Cardiac muscle cell (in vitro differentiated cells and primary cell): ENCODE measurements at regions not wholly inside any gene's neighbourhood (a gene's known extent, or its start where the extent isn't known, plus 50 kb on each side); places are given as distances from the start of the nearest gene placed in this dataset.
A peak's percentile ranks its signal among the peaks of the same experiment; 100 is the strongest.

Experiments used
- DNase-seq, 2 donors: peaks; one replicate each; pipeline versions ENCODE4 v3.0.0 to v3.0.0-alpha.2; 2010 to 2017; ENCODE audit warnings: low read depth in 1 of 2, low spot score in 1 of 2
- H3K27ac ChIP-seq: fragments of 200-600 bp; sonication (generic); 2 replicates; pipeline ENCODE4 v1.5.1; 2016
- H3K27me3 ChIP-seq: fragments of 200-600 bp; sonication (generic); 2 replicates; pipeline ENCODE4 v1.6.0; 2016; ENCODE audit warnings: control low read depth
- H3K36me3 ChIP-seq: fragments of 200-600 bp; sonication (generic); 2 replicates; pipeline ENCODE4 v1.5.1; 2016; ENCODE audit warnings: control low read depth
- H3K4me1 ChIP-seq: fragments of 200-600 bp; sonication (generic); 2 replicates; pipeline ENCODE4 v1.8.1; 2017; ENCODE audit warnings: low read depth, mild to moderate bottlenecking, mixed run types
- H3K4me3 ChIP-seq: fragments of 200-600 bp; sonication (generic); 2 replicates; pipeline ENCODE4 v1.5.1; 2016; ENCODE audit warnings: mild to moderate bottlenecking
- H3K9me3 ChIP-seq: fragments of 200-600 bp; sonication (generic); 2 replicates; pipeline ENCODE4 v1.5.1; 2017; ENCODE audit warnings: low read depth, mild to moderate bottlenecking, control low read depth
- TF ChIP-seq, protein P1 (sequence below): IDR thresholded peaks from 2 replicates; pipeline ENCODE4 v1.5.1; 2012; ENCODE audit warnings: low read depth, mild to moderate bottlenecking, low read length

DNA sequence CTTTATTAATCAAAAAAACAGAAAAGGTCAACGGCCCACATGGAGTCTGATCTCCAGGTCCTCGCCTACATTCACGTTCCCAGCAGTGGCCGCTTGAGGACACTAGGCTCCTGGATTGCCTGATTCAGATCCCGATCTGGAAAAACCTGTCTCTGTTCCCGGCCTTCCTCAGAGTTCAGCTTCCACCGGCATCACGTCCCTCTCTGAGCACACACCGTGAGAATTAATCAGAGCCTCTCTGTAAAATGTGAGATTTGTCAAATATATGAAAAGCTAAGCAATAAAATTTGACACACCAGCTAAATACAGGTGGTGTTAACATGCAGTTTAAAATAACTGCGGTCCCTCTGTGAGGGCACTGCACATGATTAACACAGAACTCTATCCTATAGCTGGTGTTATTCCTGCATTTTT lies 122.8 kb upstream of the COL21A1 start:
- no peak overlapping the region for H3K4me3 ChIP-seq
- H3K4me1 ChIP-seq: no peaks in the 10 kb centered on the region
- H3K27me3 ChIP-seq: peaks cover 10% of the 10 kb centered on the region
- no peaks in the 10 kb centered on the region for H3K36me3 ChIP-seq
- DNase-seq: peak; percentile 52 to 55
- no peaks in the 10 kb centered on the region for H3K9me3 ChIP-seq
- H3K27ac ChIP-seq: no peak overlapping the region
- TF ChIP-seq, protein P1, sequence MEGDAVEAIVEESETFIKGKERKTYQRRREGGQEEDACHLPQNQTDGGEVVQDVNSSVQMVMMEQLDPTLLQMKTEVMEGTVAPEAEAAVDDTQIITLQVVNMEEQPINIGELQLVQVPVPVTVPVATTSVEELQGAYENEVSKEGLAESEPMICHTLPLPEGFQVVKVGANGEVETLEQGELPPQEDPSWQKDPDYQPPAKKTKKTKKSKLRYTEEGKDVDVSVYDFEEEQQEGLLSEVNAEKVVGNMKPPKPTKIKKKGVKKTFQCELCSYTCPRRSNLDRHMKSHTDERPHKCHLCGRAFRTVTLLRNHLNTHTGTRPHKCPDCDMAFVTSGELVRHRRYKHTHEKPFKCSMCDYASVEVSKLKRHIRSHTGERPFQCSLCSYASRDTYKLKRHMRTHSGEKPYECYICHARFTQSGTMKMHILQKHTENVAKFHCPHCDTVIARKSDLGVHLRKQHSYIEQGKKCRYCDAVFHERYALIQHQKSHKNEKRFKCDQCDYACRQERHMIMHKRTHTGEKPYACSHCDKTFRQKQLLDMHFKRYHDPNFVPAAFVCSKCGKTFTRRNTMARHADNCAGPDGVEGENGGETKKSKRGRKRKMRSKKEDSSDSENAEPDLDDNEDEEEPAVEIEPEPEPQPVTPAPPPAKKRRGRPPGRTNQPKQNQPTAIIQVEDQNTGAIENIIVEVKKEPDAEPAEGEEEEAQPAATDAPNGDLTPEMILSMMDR: peak; percentile 41

GRCh38 chr6:56368491-56368890 lies 121.1 kb upstream of the COL21A1 start:
- TF ChIP-seq, protein P1: no peak
- no peaks in the 10 kb centered on the region for H3K36me3 ChIP-seq
- no peak overlapping the region for H3K4me3 ChIP-seq
- no peaks in the 10 kb centered on the region for H3K9me3 ChIP-seq
- H3K4me1 ChIP-seq: no peaks in the 10 kb centered on the region
- no peak for DNase-seq
- peaks cover 10% of the 10 kb centered on the region for H3K27me3 ChIP-seq
- no peak overlapping the region for H3K27ac ChIP-seq

DNA sequence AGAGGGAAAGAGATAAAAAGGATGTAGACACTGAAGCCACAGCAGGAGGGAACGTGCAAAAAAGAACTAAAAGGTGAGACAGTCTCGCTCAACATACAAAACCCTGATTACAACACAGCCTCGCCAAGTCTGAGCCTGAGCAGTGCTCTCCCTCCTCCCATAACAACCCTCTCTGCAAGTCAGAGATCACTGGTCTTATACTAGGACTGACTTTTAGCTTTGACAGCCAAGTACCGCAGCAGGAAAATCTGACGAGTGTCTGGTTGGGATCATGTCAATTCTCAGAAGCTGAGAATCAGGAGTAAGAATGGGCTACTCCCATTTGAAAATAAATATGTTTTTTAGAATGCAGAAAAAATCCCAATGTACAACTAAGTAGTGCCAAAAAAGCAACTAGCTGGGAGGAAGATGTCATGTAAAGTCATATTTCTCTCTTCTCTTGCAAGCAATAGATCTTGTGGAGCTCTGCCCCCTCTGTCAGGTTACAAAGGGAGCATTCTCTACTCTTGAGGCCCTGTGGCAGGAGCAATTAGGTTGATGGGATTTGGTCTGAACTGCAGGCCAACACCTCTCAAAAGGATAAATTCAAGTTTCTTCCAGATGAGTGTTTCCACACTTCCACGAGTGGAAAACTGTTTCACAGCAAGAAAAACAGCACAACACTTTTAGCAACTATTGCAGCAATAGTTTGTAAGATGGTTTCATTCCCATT lies 118.9 kb upstream of the COL21A1 start:
- TF ChIP-seq, protein P1: no peak
- H3K4me3 ChIP-seq: no peak overlapping the region
- no peaks in the 10 kb centered on the region for H3K36me3 ChIP-seq
- H3K27me3 ChIP-seq: no peaks in the 10 kb centered on the region
- peak in 1 of 2 donors; percentile 13 for DNase-seq
- no peak overlapping the region for H3K27ac ChIP-seq
- no peaks in the 10 kb centered on the region for H3K4me1 ChIP-seq
- no peaks in the 10 kb centered on the region for H3K9me3 ChIP-seq

- Histone ChIP-seq H3K4me3 (no peak overlapping the region), H3K36me3 (no peaks in the 10 kb centered on the region), H3K9me3 (no peaks in the 10 kb centered on the region), H3K4me1 (no peaks in the 10 kb centered on the region), H3K27ac (no peak overlapping the region), H3K27me3 (no peaks in the 10 kb centered on the region)
- TF ChIP-seq, protein P1: no peak
- peak in 1 of 2 donors; percentile 83 for DNase-seq
Observed at GRCh38 chr6:56364827-56365339, 117.5 kb upstream of the COL21A1 start.

DNA sequence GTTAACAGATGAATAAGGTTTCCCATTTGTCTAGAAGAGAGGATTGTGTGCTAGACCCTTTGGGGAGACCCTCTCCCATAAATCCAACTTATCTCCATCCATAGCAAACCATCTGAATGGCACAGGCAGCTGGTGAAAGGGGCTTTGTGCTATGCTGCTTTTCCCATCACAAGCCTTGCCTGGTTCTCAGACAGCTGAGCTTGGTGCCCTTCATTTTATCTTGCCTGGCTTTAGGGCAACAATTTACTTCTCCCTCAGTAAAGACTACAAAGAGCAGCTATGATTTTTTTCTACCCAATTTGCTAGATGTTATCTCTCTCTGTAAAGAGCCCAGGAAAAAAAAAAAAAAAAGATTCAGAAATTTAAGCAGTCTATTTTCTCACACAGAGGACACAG lies 117.0 kb upstream of the COL21A1 start:
- H3K36me3 ChIP-seq: no peaks in the 10 kb centered on the region
- no peak overlapping the region for H3K27ac ChIP-seq
- no peaks in the 10 kb centered on the region for H3K27me3 ChIP-seq
- H3K4me3 ChIP-seq: no peak overlapping the region
- H3K4me1 ChIP-seq: no peaks in the 10 kb centered on the region
- TF ChIP-seq, protein P1: no peak
- no peaks in the 10 kb centered on the region for H3K9me3 ChIP-seq
- no peak for DNase-seq
